ENCODE measurements at regions not wholly inside any gene's neighbourhood (a gene's known extent, or its start where the extent isn't known, plus 50 kb on each side); places are given as distances from the start of the nearest gene placed in this dataset.

DNA sequence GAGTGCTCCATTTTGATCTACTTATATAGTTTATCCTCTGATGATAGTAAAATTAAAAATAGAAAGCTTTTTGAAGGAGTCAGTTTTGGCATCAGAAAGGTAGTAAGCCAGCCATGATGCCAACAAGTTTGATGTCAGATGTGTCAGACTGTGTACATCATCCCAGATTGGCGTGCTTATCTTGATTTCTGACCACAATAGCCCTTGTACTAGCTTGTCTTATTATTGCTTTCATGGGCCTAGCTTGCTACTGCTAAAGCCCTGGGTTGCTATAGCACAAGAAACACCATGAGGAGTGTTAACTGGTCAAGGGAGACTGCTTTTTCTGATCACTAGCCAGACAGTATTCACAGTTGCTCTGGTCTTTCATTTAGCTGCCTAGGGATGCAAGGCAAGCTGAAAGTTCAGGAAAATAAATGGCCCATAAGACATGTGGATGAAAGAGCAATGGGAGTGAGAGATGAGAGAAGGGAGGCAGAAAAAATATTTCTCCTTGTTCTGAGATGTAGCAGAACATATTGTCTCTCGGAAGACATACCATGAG is 1038.5 kb downstream of the JRKL start:
- DNase-seq (ENCODE audit: low spot score): no peak

DNA sequence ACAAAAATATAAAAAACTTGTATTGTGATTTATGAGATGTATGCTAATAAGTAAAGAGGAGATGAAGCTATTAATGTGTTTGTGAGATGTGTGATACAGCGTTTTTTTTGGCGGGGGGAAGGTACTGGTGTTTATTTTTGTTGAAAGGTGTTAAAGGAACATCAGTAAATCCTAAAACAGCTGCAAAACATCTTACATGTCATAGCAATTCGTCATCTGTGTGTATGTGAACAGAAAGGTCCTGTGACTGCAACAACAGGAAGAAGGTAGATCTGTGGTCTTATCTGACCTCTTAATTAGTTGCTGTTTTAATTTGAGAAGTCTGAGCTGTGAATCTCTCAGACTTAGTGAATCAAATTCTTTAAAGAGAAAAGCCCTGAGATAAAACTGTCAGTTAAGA is 1041.1 kb downstream of the JRKL start:
- no peak for DNase-seq (ENCODE audit: low spot score)

DNA sequence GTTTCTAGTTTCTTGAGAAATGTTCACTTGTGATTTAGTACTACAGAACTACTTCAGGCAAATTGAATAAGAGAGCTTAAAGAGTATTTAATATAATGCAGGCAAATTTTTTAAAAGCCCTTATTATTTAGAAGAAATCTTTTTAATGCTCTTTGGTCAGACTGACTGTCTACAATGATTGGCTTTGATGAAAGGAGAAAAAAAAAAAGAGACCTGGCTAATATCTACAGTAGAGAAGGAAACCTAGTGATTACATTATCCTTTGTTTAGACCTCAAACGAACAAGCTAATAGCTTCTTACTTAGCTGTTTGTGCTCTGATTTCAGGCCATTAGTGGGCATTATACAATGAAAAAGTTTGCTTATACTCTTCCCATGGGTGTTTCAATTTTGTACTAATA is 1043.1 kb downstream of the JRKL start:
- no peak for DNase-seq (ENCODE audit: low spot score)

DNA sequence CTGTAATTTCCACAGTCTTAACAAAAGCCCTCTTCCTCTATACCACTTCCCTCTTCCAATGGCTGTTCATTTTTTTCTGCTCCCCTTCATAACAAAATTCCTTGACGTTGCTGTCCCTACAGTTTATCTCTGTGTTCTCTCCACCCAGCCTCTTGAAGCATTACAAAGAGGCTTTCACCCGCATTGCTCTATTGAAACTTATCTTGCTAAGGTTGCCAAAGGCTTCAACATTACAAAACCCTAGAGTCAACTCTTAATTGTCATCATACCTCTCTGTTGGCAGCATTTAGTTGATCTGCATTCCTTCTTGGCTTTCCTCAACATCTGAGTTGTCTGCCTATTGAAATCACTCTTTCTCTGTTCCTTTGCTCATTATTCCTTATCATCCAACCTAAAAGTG is 1055.7 kb downstream of the JRKL start:
- DNase-seq (ENCODE audit: low spot score): no peak

DNA sequence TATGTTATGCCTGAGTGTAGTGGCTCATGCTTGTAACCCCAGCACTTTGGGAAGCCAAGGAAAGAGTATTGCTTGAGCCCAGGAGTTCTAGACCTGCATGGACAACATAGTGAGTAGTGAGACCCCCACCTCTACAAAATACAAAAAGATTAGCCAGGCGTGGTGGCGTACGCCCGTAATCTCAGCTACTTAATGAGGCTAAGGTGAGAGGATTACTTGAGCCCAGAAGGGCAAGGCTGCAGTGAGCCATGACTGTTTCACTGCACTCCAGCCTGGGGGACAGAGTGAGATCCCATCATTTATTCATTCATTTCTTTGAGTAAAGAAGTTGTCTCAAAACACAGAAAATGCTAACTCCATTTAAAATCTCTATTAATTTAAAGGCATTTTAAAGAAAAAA is 1061.6 kb downstream of the JRKL start:
- no peak for DNase-seq (ENCODE audit: low spot score)

DNA sequence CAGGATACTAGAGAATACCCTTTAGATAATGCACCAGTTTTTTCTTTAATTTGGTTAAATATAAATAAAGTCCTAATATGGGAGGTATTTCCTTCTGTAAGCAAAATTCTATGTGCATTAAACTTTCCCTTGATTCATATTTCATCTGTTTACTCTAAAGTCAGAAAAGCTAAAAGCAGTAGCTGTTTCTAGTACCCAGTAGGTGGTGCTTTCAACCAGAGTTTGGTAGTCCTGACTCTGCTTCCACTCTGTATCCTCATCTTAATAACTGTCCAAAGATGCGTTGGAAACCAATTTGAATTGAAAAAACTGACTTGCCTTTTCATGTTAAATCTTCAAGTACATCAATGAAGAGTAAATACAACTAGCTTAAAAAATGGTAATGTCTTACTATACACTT is 1065.2 kb downstream of the JRKL start:
- no peak for DNase-seq (ENCODE audit: low spot score)

DNA sequence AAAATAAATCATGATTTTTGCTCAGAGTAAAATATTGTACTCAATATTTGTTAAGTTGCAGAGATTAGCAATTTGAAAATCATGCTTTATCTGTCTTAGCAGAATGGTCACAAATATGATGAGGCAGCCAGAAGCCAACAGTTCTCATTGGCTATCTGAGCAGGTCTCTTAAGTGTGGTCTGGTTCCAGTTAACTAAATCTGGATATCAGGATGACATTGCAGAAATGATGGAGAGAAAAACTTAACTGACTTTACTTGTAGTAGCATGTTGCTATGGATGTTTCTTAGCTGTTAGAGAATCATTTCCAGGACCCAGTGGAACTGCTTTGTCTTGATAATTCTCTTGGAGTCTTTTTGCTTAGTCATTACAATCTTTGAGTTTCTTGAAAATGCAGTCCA is 1070.3 kb downstream of the JRKL start:
- no peak for DNase-seq (ENCODE audit: low spot score)

DNA sequence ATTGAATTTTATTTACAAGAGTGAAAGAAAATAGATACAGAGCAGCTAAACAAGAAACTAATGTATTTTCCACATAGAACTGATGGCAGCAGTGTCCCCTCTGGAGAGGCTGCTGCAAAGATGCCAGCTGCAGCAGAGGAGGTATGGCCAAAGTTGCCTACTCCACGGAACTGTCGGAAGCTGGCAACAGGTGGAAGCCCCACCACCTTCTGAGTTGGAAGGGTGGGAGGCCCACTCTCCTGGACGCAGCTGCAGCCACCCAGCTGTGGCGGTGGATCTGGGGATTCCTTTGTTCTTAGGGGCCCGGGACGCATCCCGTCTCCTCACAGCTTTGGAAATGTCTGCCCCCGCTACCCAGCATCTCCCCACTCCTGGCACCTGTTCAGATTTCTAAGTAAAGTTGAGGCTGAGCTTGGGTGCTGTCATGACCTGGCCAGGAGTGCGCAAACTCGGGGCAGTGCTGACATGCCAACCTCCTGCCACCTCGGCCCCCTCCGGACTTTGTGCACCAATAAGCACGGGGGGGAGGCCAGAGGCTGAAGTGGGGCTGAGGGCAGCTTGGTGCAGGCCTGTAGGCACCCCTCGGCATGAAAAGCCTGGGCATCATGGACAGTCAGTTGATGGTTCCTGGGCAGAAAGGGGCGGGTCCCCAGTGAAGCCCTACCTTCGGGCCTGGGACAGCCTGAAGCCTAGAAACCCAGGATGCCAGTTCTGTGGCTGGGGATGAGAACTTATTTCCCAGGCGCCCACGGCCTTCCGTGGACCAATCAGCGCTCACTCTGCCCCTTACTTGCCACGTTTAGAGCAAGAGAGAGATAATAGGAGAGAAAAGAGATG is 1071.4 kb downstream of the JRKL start:
- no peak for DNase-seq (ENCODE audit: low spot score)

DNA sequence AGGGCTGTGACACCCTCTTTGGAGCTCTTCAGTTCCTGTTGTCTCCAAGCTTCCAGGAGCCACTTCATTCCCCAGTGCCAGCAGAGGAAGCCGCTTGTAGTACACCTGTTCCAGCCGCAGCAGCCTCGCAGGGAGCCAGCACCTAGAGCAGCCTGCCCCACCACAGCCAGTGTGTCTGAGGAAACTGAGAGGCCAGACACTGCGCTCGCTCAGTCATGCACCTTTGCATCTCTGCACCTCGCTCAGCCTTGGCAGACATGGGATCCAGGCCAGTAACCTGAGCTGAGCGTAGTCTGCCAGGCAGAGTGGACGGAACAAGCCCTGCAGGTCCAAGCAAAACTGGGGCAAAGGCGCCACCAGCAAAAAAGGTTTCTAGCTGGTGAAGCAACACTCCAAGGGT is 1072.1 kb downstream of the JRKL start:
- DNase-seq (ENCODE audit: low spot score): no peak

DNA sequence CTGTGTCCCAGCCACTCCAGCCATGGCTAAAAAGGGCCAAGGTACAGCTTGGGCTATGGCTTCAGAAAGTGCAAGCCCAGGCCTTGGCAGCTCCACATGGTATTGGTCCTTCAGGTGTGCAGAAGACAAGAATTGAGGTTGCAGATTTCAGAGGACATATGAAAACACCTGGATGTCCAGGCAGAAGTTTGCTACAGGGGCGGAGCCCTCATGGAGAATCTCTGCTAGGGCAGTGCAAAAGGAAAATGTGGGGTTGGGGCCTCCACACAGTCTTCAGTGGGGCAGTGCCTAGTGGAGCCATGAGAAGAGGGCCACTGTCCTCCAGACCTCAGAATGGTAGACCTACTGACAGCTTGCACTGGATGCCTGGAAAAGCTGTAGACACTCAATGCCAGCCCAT is 1074.1 kb downstream of the JRKL start:
- no peak for DNase-seq (ENCODE audit: low spot score)

DNA sequence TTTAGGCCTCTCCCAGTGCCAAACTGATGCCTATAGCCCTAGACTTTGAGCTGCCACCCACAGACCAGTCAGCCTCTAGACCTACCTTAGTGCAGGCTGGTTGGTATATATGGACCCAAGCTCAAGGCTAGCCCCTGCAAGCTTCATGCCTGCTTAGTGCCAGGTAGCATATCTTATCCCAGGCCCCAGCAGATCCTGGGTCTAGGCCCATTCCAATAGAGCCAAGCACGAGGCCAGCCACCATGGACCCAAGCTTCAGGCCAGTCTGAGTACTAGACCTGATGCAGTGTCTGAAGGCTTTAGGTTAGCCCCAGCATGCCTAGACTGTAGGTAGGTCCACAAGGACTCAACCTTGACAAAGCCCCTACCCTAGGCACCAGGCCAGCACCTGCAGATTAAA is 1081.7 kb downstream of the JRKL start:
- no peak for DNase-seq (ENCODE audit: low spot score)

DNA sequence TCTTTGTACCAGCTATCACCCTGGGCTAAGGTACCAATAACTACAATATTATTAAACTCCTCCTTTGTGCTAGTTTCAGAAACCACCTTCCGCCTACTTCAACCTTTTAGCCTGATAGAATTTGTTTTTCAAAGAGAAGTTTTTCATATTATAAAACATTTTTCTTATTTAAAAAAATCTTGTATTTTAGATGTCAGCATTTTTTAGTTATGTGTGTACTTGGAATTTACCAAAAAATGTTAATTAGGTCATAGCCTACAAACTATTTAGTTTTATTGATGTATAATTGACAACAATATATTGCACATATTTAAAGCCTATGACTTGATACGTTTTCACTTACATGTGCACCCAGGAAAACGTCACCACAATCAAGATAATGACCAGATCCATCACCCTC is 1097.6 kb downstream of the JRKL start:
- no peak for DNase-seq (ENCODE audit: low spot score)

DNA sequence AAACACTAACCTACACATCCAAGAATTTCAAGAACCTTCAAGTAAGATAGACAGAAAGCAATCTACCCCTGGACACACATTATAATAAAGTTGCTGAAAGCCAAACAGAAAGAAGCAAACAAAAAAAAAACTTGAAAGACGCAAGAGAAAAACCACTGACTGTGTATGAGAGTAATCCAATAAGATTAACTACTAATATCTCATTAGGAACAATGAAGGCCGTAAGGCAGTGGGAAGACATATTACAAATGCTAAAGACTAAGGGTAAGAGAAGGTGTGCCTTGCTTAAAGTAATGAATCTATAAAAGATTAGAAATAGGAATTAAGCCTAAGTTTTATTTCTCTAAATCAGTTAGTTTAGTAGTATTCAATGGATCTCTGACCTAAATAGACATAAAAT is 1109.1 kb downstream of the JRKL start:
- no peak for DNase-seq (ENCODE audit: low spot score)

DNA sequence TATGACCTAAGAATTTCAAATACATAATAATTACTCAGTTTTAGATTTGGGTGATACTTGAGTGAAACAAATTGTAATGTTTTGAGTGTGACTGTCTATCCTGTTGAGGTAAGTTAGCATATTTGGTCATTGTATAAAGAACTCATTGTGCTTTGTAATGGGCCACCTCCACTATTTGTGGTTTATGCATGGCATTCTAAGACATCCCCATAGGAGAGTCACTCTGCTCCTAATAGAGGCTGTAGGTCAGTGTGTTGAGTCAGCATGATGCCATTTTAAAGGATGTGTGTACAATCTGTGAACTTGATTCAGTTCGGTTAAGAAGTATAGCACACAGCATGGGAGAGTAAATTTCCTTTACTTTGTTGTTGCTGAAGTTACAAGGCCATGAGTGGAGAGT is 1112.4 kb downstream of the JRKL start:
- DNase-seq (ENCODE audit: low spot score): no peak

DNA sequence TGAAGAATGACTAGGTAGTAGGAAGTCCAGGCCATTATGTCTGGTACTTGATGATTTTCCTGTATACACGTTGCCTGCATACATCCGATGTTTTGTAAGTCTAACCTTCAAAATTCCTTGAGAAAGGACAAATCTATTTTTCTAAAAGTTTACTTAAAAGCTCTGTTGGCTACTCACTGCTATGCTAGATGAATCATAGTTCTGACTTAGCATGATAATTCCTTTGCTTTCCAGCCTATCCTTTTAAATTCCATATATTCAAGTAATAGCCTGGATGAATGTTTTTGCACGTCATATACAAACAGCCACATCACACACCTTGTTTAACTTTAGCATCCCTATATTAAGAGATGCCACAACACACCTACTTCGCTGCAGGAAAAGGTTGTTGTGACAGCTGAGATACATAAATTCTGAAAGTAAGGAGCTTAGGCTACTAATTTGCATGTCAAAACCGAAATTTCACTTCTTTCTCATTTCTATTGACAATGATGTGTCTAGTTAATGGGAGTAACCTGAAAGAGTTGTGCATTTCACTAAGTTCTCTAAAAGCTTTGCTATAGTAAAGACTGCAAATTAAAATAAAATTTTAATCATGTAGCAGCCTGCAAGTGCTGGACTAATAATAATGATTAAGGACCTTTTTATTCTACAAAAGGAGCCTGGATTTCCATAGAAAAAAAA is 1116.4 kb downstream of the JRKL start:
- DNase-seq (ENCODE audit: low spot score): no peak

DNA sequence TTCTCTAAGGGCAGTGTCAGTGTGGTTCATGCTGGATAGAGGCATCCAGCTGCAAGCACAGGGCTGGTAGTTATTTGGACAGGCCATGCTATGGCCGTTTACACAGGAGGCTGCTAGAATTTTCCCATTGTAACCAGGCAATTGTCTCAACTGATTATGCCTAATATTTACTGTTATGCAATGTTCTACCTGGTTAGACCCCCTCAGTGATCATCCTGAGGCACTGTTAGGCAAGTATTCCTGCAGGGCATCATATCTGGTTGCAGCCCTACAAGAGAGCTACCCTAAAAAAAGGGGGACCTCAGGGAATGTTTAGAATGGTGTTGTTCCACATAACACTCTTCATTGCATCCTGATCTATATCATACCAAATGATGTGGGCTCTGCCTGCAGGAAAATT is 1124.6 kb downstream of the JRKL start:
- DNase-seq (ENCODE audit: low spot score): no peak

DNA sequence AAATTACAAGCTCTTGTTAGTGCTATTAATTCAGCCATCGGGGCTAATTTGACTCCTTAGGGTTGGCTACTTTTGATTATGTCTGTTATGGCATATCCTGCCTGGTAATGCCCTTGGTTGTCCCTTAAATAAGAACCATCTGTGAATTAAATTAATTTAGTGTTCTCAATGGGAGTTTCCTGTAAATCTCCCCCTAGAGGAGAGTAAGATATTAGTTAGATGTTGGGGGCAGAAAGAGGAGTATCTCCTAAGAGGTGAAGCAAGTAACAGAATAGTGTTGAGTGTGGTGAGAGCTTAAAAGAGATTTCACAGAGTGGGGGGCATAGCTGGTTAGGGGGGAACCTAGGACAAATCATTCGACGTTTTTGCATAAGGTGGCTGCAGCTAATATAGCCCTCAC is 1126.9 kb downstream of the JRKL start:
- no peak for DNase-seq (ENCODE audit: low spot score)

DNA sequence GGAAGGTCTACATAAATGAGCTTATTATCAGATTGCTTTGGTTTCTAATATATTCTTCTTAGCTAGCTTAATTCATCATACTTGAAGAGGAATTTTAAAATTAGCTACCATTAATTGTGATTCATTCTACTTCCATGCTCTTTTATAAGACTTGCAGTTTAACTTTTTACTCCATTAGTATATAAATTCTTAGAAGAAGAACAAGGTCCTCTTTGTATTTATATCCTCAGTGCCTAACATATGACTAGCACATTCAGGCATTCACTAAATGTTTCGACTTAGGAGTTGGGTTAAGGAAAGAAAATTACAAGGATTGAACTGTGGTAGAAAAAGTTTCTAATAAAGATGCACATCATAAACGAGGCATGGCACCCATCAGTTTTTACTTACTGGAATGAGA is 1135.5 kb downstream of the JRKL start:
- no peak for DNase-seq (ENCODE audit: low spot score)

DNA sequence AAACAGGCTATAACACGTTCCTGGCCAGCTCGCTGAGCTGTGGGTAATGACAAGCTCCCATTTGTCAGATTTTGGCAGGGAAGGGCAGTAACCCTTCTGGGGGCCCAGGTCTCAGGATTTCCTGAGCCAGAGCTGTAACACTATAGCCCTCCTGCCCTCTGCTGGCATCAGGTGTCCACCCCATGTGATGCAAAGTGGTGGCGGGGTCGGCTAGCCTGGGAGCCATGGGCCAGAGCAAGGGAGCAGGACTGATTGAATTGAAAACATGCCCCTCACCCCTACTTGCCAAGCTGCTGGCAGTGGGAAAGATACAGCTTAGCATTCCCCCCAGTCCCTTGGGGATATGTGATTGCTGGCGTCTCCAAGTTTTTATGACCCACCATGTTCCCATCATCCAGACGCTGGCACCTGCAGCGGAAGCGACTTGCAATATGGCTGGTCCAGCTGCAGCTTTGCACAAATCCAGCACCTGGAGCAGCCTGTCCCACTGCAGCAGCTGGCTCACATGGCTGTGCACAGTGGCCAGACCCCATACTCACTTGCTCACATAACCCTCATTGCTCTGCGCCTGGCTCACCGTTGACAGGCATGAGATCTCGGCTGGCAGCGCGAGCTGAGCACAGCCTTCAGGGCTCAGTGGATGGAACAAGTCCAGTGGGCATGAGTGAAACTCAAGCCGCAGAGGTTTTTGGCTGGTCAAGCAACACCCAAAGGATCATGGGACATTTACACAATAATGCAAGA is 1147.8 kb downstream of the JRKL start:
- DNase-seq (ENCODE audit: low spot score): no peak

DNA sequence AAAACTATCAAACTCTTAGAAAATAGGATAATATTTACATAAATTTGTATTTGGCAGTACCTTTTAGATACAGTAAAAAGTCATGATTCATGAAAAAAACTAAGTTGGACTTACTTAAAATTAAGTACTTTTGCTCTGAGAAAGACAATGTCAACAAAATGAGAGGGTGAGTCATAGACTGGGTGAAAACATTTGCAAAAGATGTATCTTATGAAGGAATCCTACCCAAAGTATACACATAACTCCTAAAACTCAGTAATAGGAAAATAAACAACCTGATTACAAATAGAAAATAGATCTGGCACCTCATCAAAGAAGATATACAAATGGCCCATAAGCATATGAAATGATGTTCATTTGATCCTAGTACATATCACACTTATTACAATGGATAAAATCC is 1154.6 kb downstream of the JRKL start:
- no peak for DNase-seq (ENCODE audit: low spot score)

DNA sequence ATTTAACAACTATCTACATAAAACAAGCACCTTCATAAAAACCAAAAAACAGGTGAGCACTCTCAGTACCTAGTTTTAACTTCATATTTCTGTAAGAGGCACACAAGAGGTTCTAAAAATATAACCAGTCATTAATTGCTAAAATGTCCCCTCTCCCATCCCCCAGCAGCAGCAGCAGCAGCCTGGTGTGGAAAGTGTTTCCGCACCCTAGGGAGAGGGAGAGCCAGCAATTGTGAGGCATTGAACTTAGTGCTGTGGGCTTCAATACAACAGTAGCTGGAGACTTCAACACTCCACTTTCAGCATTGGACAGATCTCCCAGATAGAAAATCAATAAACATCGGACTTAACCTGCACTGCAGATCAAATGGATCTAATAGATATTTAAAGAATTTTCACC is 1158.5 kb downstream of the JRKL start:
- DNase-seq (ENCODE audit: low spot score): no peak

DNA sequence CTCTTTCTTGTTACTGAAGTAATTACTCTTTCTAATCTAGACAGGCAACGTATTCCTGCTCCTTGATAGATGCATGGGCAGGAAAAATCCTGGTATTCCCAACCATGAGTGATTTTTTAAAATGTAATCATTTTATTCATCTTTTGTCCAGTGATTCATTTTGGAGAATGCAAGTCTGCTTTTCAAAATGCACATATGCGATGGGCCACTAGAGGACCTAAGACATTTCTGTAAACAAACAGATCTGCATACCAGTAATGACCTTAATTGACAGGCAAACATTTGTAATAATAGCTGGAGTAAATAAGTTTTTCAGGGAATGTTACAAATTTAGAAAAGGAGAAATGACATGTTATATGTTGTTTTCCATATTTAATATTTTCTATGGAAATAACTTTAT is 1167.6 kb downstream of the JRKL start:
- DNase-seq (ENCODE audit: low spot score): no peak

DNA sequence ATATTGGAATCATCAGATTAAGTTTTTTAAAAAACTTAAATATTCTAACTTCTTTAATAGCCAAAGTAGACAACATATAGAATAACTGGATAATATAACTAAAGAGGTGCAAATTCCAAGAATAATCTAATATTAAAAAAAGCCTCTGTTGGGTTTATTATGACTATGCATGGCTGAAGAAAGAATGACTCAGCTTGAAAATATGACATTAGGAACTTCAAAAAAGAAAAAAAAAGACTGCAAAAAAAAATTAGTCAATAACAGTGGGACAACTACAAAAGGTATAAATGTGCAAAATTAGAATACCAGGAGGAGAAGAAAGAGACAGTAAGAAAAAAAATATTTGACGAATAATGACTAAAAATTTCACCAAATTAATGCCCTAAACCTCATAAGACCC is 1178.0 kb downstream of the JRKL start:
- DNase-seq (ENCODE audit: low spot score): no peak

All from HuH-7.5 (cell line).